ENCODE measurements at regions not wholly inside any gene's neighbourhood (a gene's known extent, or its start where the extent isn't known, plus 50 kb on each side); places are given as distances from the start of the nearest gene placed in this dataset.

DNA sequence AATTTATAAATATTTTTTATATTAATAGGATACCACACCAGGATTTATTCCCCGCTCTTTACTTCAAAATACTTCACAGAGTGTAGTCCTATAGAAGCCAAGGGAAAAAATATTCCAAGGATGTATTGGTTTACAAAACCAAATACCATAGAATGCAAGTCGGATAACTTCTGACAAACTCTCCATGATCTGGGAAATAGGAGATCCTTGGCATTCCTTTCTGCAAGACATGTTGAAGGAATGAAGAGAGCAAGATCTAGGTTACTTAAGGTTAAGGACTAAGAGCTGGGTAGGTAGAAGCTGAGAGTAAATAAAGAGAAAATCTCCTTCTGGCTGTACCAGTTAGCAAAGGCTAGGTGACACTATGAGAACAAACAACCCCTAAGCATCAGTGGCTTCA is 141.2 kb downstream of the LRATD1 start:
- no peaks in the 10 kb centered on the region for H3K27me3 ChIP-seq (ENCODE audit: insufficient read depth, low read length)
- H3K4me1 ChIP-seq (ENCODE audit: control insufficient read depth in 1 of 2, insufficient read depth in 2 of 2, low read length in 2 of 2): no peaks in the 10 kb centered on the region
- DNase-seq (ENCODE audit: low read depth, low spot score): no peak
- BruUV-seq (replicated peaks): no TSS peak
- no peaks in the 10 kb centered on the region for H4K20me1 ChIP-seq (ENCODE audit: insufficient read depth)
- no peak for ATAC-seq
- H3K9me3 ChIP-seq (ENCODE audit: control insufficient read depth in 1 of 2, insufficient read depth in 1 of 2, low read depth in 1 of 2, low read length in 2 of 2): peaks cover 0 to 7% of the 10 kb centered on the region in 2 experiments; a peak in 2 of 4 replicates
- POLR2A ChIA-PET: no interaction called here
- CTCF ChIA-PET: no interaction called here
- no peak for TF ChIP-seq YY1 (IDR thresholded peaks at IDR 0.05; ENCODE audit: extremely low read depth, insufficient replicate concordance, low read depth, low read length)
- no peak for TF ChIP-seq ZBTB33 (IDR thresholded peaks at IDR 0.05; ENCODE audit: extremely low read depth, insufficient replicate concordance, low read length)
- TF ChIP-seq CEBPB (IDR thresholded peaks at IDR 0.05; ENCODE audit: low read depth): no peak
- TF ChIP-seq POLR2AphosphoS5 (IDR thresholded peaks at IDR 0.05; ENCODE audit: low read depth, low read length): no peak
- TF ChIP-seq ELF1 (IDR thresholded peaks at IDR 0.05; ENCODE audit: borderline replicate concordance, low read depth): no peak
- TF ChIP-seq ATF3 (IDR thresholded peaks at IDR 0.05): no peak
- TF ChIP-seq EZH2 (IDR thresholded peaks at IDR 0.05): no peak
- TF ChIP-seq, protein P1, sequence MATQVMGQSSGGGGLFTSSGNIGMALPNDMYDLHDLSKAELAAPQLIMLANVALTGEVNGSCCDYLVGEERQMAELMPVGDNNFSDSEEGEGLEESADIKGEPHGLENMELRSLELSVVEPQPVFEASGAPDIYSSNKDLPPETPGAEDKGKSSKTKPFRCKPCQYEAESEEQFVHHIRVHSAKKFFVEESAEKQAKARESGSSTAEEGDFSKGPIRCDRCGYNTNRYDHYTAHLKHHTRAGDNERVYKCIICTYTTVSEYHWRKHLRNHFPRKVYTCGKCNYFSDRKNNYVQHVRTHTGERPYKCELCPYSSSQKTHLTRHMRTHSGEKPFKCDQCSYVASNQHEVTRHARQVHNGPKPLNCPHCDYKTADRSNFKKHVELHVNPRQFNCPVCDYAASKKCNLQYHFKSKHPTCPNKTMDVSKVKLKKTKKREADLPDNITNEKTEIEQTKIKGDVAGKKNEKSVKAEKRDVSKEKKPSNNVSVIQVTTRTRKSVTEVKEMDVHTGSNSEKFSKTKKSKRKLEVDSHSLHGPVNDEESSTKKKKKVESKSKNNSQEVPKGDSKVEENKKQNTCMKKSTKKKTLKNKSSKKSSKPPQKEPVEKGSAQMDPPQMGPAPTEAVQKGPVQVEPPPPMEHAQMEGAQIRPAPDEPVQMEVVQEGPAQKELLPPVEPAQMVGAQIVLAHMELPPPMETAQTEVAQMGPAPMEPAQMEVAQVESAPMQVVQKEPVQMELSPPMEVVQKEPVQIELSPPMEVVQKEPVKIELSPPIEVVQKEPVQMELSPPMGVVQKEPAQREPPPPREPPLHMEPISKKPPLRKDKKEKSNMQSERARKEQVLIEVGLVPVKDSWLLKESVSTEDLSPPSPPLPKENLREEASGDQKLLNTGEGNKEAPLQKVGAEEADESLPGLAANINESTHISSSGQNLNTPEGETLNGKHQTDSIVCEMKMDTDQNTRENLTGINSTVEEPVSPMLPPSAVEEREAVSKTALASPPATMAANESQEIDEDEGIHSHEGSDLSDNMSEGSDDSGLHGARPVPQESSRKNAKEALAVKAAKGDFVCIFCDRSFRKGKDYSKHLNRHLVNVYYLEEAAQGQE (IDR thresholded peaks at IDR 0.05; ENCODE audit: low read depth): no peak
- no peak overlapping the region for H3K9ac ChIP-seq (ENCODE audit: low read length)
- no peaks in the 10 kb centered on the region for H3K9me2 ChIP-seq (ENCODE audit: insufficient read depth)
- intact Hi-C loops (cut with micrococcal nuclease): no loop called here
- RAD21 ChIA-PET (ENCODE audit: low non-redundant PET in 1 of 2, low total read pairs in 2 of 2, uncharacterized antibody in 2 of 2, unreplicated experiment in 2 of 2): no interaction called here
- H3K79me2 ChIP-seq (ENCODE audit: insufficient read depth, low read length): no peaks in the 10 kb centered on the region
- no peaks in the 10 kb centered on the region for H3K36me3 ChIP-seq (ENCODE audit: control insufficient read depth in 1 of 2, insufficient read depth in 2 of 2, low read length in 2 of 2)
- no peak overlapping the region for H3K4me2 ChIP-seq (ENCODE audit: low read length)
- H2AFZ ChIP-seq (ENCODE audit: low read depth, low read length, poor library complexity, severe bottlenecking): no peak overlapping the region
- H3K27ac ChIP-seq (ENCODE audit: low read depth, low read length): no peak overlapping the region
- no peak overlapping the region for H3K4me3 ChIP-seq (replicated peaks in 1 of 2; ENCODE audit: low read depth in 1 of 2, low read length in 2 of 2)
